GM12875 (cell line): ENCODE measurements at regions not wholly inside any gene's neighbourhood (a gene's known extent, or its start where the extent isn't known, plus 50 kb on each side); places are given as distances from the start of the nearest gene placed in this dataset.

Experiments used
- H3K4me3 ChIP-seq: one replicate; pipeline ENCODE4 v1.5.1; 2011; ENCODE audit warnings: low read depth, low read length, control low read depth
- TF ChIP-seq, protein P1 (sequence below): IDR thresholded peaks from 2 replicates; pipeline ENCODE4 v1.5.1; 2011; ENCODE audit warnings: low read depth, mild to moderate bottlenecking, control low read depth, inconsistent platforms, low read length, moderate library complexity, borderline replicate concordance; ENCODE audit not compliant: insufficient read depth

DNA sequence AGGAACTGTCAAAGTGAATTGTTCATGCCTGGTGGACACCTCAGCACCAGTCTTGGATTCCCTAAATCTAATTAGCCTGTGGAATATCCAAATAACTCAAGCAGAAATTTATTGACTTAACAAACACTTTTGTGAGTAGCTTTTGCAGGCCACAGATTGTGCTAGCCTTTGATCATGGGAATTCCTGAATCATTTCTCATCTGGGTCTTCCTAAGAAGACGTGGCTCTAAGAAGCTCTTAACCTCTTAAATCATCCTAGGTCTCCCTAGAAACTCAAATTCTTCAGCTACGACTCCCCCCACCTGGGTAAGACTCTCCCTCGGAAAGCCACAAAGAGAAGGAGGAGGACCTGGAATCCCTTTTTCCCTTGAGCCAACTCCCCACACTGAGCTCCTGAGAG, 53.8 kb upstream of the PSEN2 start:
- TF ChIP-seq, protein P1, sequence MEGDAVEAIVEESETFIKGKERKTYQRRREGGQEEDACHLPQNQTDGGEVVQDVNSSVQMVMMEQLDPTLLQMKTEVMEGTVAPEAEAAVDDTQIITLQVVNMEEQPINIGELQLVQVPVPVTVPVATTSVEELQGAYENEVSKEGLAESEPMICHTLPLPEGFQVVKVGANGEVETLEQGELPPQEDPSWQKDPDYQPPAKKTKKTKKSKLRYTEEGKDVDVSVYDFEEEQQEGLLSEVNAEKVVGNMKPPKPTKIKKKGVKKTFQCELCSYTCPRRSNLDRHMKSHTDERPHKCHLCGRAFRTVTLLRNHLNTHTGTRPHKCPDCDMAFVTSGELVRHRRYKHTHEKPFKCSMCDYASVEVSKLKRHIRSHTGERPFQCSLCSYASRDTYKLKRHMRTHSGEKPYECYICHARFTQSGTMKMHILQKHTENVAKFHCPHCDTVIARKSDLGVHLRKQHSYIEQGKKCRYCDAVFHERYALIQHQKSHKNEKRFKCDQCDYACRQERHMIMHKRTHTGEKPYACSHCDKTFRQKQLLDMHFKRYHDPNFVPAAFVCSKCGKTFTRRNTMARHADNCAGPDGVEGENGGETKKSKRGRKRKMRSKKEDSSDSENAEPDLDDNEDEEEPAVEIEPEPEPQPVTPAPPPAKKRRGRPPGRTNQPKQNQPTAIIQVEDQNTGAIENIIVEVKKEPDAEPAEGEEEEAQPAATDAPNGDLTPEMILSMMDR: no peak
- no peak overlapping the region for H3K4me3 ChIP-seq

- H3K4me3 ChIP-seq: no peak overlapping the region
- TF ChIP-seq, protein P1: no peak
Observed at GRCh38 chr1:226814751-226815537, 55.5 kb upstream of the PSEN2 start.

GRCh38 chr1:226813671-226814591, 56.5 kb upstream of the PSEN2 start:
- H3K4me3 ChIP-seq: no peak overlapping the region
- TF ChIP-seq, protein P1: no peak

DNA sequence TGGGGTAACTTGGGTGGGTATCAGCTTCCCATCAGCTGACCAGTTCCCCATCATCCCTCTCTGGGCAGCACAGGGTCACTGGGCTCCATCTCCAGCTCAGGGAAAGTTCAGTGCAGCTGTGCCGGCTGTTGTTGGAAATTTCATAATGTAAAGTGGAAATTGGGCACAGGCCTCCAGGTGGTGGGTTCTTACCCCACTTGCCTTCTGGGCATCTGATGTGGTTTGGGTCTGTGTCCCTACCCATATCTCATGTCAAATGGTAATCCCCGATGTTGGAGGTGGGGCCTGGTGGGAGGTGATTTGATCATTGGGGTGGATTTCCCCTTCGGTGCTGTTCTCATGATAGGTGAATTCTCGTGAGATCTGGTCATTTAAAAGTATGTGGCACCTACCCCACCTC, 59.7 kb upstream of the PSEN2 start:
- TF ChIP-seq, protein P1: no peak
- H3K4me3 ChIP-seq: no peak overlapping the region

DNA sequence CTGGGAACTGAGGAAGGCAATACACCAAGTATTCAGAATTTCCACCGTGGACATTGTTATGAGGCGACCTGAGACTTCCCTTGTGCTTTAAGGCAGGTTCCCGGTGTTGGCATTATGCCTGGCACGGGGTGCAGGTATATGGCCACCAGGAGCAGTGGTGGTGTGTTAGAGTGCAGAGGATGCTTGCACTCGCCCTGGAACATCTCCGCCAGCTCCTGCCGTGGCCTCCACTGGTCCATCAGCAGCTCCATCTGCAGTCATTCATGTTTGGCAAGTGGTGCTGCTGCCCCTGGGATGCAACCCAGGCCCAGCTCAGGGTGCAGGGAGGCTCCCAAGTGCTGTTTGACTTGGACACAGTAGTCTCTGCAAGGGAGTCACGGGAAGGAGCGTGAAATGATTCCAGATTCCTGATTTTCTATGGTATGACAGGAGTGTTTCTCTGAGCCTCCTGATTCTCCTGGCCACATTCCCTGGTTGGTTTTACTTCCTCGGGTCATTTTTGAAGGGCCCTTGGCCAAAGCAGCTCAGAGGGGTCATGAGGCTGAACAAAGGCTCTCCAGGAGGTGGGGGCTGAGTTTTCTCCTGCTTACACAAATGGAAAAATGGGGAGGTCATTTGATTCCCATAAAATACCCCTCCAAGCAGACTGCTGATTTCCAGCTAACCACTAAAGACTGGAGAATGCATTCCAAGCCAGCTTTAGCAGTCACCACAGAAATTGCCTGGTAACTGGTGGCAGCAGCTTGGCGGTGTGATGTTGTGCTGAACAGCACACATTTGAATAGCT, 60.4 kb upstream of the PSEN2 start:
- H3K4me3 ChIP-seq: no peak overlapping the region
- TF ChIP-seq, protein P1: no peak

GRCh38 chr1:226808501-226808900, 61.9 kb upstream of the PSEN2 start:
- H3K4me3 ChIP-seq: no peak overlapping the region
- TF ChIP-seq, protein P1: no peak
